LNCaP clone FGC (cell line): ENCODE measurements at regions not wholly inside any gene's neighbourhood (a gene's known extent, or its start where the extent isn't known, plus 50 kb on each side); places are given as distances from the start of the nearest gene placed in this dataset.

ENCODE experiments used
- DNase-seq: peaks from one replicate; pipeline ENCODE4 v3.0.0-alpha.2; 2011; ENCODE audit warnings: low read depth
- H3K4me3 ChIP-seq: 2 replicates; pipeline ENCODE4 v1.5.1; 2011; ENCODE audit warnings: mild to moderate bottlenecking, low read depth, low read length, control low read depth
- CTCF ChIP-seq: IDR thresholded peaks from 2 replicates; pipeline ENCODE4 v1.5.1; 2012; ENCODE audit warnings: mild to moderate bottlenecking; ENCODE audit not compliant: control insufficient read depth, insufficient read depth; ENCODE audit errors: extremely low read depth

- TF ChIP-seq CTCF, result no peak
- no peak overlapping the region for H3K4me3 ChIP-seq
- DNase-seq, result no peak
These were observed 226.5 kb downstream of the INHBA start for GRCh38 chr7:41476460-41476803.

- no peak overlapping the region for H3K4me3 ChIP-seq
- TF ChIP-seq CTCF, result no peak
- DNase-seq, result no peak
These were observed 227.0 kb downstream of the INHBA start for GRCh38 chr7:41475801-41476459.

- DNase-seq, result no peak
- no peak for TF ChIP-seq CTCF
- H3K4me3 ChIP-seq, result no peak overlapping the region
These were observed 230.3 kb downstream of the INHBA start for GRCh38 chr7:41472427-41473125.

GRCh38 chr7:41470081-41470480 is 232.8 kb downstream of the INHBA start:
- no peak overlapping the region for H3K4me3 ChIP-seq
- TF ChIP-seq CTCF, result no peak
- no peak for DNase-seq

GRCh38 chr7:41467596-41467995 is 235.3 kb downstream of the INHBA start:
- no peak overlapping the region for H3K4me3 ChIP-seq
- TF ChIP-seq CTCF, result no peak
- no peak for DNase-seq

GRCh38 chr7:41466760-41467384 is 236.0 kb downstream of the INHBA start:
- no peak for DNase-seq
- H3K4me3 ChIP-seq, result no peak overlapping the region
- no peak for TF ChIP-seq CTCF
